ENCODE measurements at regions not wholly inside any gene's neighbourhood (a gene's known extent, or its start where the extent isn't known, plus 50 kb on each side); places are given as distances from the start of the nearest gene placed in this dataset.

DNA sequence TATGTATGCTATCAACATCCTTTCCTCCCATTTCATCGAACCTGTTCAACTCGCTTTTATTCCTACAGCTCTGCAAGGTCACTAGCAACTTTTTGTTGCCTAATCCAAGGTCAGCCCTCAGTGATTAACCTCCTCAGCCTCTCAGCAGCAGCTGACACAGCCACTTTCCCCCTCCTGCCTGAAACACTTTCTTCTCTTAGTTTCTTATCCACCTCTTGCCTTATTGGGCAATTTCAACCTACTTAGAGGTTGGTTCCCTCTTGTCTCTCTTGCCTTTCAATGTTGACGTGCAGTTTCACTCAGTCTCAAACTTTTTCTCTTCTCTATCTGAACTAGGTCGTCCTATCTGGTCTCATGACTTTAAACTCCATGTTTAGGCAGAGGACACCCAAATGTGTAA, 156.3 kb downstream of the C1orf94 start:
- no peaks in the 10 kb centered on the region for H3K9me3 Mint-ChIP-seq (ENCODE audit: insufficient read depth)

DNA sequence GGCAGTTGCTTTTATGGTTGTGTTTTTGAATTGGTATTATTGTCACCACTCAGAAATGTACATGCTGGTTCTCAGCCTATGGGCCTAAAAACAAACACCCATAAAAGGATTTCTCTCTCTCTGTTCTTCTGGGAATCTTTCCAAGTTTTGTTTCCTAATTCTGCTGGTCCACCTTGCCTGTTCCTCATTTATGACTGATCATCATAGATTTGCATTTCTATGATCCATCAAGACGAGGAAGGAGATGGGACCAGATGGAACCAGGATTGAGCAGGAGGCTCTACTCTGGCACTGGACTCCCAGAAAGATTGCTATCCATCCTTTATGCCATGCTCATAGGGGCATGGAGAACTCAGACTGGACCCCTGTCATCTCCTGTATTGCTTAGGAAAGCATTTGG, 162.2 kb downstream of the C1orf94 start:
- H3K9me3 Mint-ChIP-seq (ENCODE audit: insufficient read depth): no peaks in the 10 kb centered on the region
- CTCF ChIA-PET: no interaction called here

More for the DNA sequence above, 156.3 kb downstream of the C1orf94 start:
- H3K36me3 Mint-ChIP-seq (ENCODE audit: low read depth): no peaks in the 10 kb centered on the region
- ChIA-PET POLR2A (no interaction called here), CTCF (no interaction called here)
- H3K27ac Mint-ChIP-seq: no peak overlapping the region
- no peaks in the 10 kb centered on the region for H3K27me3 Mint-ChIP-seq (ENCODE audit: low read depth)
- H3K4me3 Mint-ChIP-seq: no peak overlapping the region
- H3K4me1 Mint-ChIP-seq (ENCODE audit: low read depth): no peaks in the 10 kb centered on the region
- DNase-seq (no peak), ATAC-seq (no peak)

GRCh38 chr1:34341896-34342295, 165.2 kb downstream of the C1orf94 start:
- peaks cover 3% of the 10 kb centered on the region for H3K27me3 Mint-ChIP-seq (ENCODE audit: low read depth)
- no peaks in the 10 kb centered on the region for H3K9me3 Mint-ChIP-seq (ENCODE audit: insufficient read depth)
- no peak for DNase-seq
- H3K36me3 Mint-ChIP-seq (ENCODE audit: low read depth): no peaks in the 10 kb centered on the region
- H3K27ac Mint-ChIP-seq: no peak overlapping the region
- ChIA-PET CTCF (no interaction called here), POLR2A (no interaction called here)
- H3K4me1 Mint-ChIP-seq (ENCODE audit: low read depth): no peaks in the 10 kb centered on the region
- ATAC-seq: no peak
- H3K4me3 Mint-ChIP-seq: no peak overlapping the region

More for the DNA sequence above, 162.2 kb downstream of the C1orf94 start:
- no peak for ATAC-seq
- Mint-ChIP-seq H3K27me3 (ENCODE audit: low read depth) (no peaks in the 10 kb centered on the region), H3K36me3 (ENCODE audit: low read depth) (no peaks in the 10 kb centered on the region), H3K27ac (no peak overlapping the region), H3K4me1 (ENCODE audit: low read depth) (no peaks in the 10 kb centered on the region), H3K4me3 (no peak overlapping the region)
- DNase-seq: no peak
- POLR2A ChIA-PET: no interaction called here

- DNase-seq: no peak
- no peak overlapping the region for H3K4me3 Mint-ChIP-seq
- no peak for ATAC-seq
- POLR2A ChIA-PET: no interaction called here
- no peak overlapping the region for H3K27ac Mint-ChIP-seq
- H3K9me3 Mint-ChIP-seq (ENCODE audit: insufficient read depth): no peaks in the 10 kb centered on the region
- no peaks in the 10 kb centered on the region for H3K36me3 Mint-ChIP-seq (ENCODE audit: low read depth)
- peaks cover 3% of the 10 kb centered on the region for H3K27me3 Mint-ChIP-seq (ENCODE audit: low read depth)
- H3K4me1 Mint-ChIP-seq (ENCODE audit: low read depth): no peaks in the 10 kb centered on the region
- CTCF ChIA-PET: no interaction called here
Observed at GRCh38 chr1:34342334-34342733, 165.6 kb downstream of the C1orf94 start.

DNA sequence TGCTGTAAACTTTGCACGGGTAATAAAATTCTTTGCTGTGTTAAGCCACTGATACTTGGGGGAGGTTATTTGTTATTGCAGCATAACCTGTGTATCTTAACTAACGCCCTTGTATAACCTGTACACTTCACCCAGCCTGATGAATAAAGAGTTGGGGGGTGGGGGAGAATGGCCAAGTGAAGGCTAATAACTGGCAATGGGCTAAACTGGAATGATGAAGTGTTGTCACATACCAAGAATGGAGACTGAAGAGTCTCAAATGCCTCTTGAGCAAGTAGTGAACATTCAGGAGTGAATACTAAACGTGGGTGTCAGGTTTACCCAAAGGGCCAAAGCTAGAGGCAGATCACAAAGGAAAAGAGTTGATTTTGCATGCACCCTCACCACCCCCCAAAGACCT, 169.4 kb downstream of the C1orf94 start:
- Mint-ChIP-seq H3K4me1 (ENCODE audit: low read depth) (no peaks in the 10 kb centered on the region), H3K4me3 (no peak overlapping the region), H3K9me3 (ENCODE audit: insufficient read depth) (no peaks in the 10 kb centered on the region), H3K36me3 (ENCODE audit: low read depth) (no peaks in the 10 kb centered on the region), H3K27me3 (ENCODE audit: low read depth) (peaks cover 3% of the 10 kb centered on the region), H3K27ac (no peak overlapping the region)
- ChIA-PET CTCF (no interaction called here), POLR2A (no interaction called here)
- no peak for DNase-seq
- ATAC-seq: no peak

DNA sequence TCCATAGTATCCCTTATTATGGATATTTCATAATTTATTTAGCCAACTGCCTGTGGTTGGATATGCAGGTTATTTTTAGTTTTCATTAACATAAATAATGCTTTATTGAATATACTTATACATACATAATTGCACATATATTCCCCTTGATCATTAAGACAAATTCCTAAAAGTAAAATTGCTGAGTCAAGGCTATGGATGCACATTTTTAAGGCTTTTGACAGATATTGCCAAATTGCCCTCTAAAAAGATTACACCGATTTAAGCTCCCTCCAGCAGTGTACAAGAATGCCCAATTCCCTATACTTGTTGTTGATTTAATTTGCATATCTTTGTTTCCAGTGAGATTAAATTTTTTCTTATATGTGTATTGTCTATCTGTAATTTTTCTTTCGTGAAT, 176.7 kb downstream of the C1orf94 start:
- no peak for DNase-seq
- CTCF ChIA-PET: no interaction called here
- Mint-ChIP-seq H3K27ac (no peak overlapping the region), H3K4me3 (no peak overlapping the region), H3K4me1 (ENCODE audit: low read depth) (no peaks in the 10 kb centered on the region), H3K36me3 (ENCODE audit: low read depth) (no peaks in the 10 kb centered on the region), H3K9me3 (ENCODE audit: insufficient read depth) (no peaks in the 10 kb centered on the region), H3K27me3 (ENCODE audit: low read depth) (no peaks in the 10 kb centered on the region)
- no peak for ATAC-seq
- POLR2A ChIA-PET: no interaction called here

DNA sequence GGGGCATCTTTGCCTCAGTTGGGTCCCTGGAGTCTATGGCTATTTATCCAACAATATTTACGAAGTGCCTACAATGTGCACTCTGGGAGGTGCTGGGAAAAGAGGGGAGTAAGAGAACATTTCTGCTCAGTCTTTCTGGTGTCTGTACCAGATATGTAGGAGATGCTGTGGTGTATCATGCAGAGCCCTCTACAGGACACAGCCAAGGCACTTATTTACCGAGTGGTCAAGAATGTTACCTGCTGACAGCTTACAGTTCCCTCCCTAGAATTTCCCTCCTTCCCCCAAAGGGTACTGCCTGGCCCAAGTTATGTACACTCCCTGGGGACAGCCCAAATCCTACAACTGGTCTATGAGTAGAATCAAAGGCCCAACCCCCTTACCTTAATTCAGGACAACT, 177.7 kb downstream of the C1orf94 start:
- Mint-ChIP-seq H3K27ac (no peak overlapping the region), H3K36me3 (ENCODE audit: low read depth) (no peaks in the 10 kb centered on the region), H3K4me1 (ENCODE audit: low read depth) (no peaks in the 10 kb centered on the region), H3K4me3 (no peak overlapping the region), H3K9me3 (ENCODE audit: insufficient read depth) (no peaks in the 10 kb centered on the region), H3K27me3 (ENCODE audit: low read depth) (no peaks in the 10 kb centered on the region)
- ChIA-PET CTCF (no interaction called here), POLR2A (no interaction called here)
- ATAC-seq (no peak), DNase-seq (no peak)

GRCh38 chr1:34356853-34357252, 180.1 kb downstream of the C1orf94 start:
- no peaks in the 10 kb centered on the region for H3K36me3 Mint-ChIP-seq (ENCODE audit: low read depth)
- CTCF ChIA-PET: no interaction called here
- H3K4me1 Mint-ChIP-seq (ENCODE audit: low read depth): no peaks in the 10 kb centered on the region
- POLR2A ChIA-PET: no interaction called here
- H3K9me3 Mint-ChIP-seq (ENCODE audit: insufficient read depth): no peaks in the 10 kb centered on the region
- no peak for DNase-seq
- no peak for ATAC-seq
- no peaks in the 10 kb centered on the region for H3K27me3 Mint-ChIP-seq (ENCODE audit: low read depth)
- no peak overlapping the region for H3K27ac Mint-ChIP-seq
- no peak overlapping the region for H3K4me3 Mint-ChIP-seq

- no peak overlapping the region for H3K27ac Mint-ChIP-seq
- no peaks in the 10 kb centered on the region for H3K36me3 Mint-ChIP-seq (ENCODE audit: low read depth)
- DNase-seq: no peak
- H3K4me1 Mint-ChIP-seq (ENCODE audit: low read depth): no peaks in the 10 kb centered on the region
- ChIA-PET POLR2A (interaction anchor here (0.6 kb wide), 1 partner anchor 114 kb away, joined by 3 read pairs; no protein-coding TSS in a partner anchor), CTCF (no interaction called here)
- H3K27me3 Mint-ChIP-seq (ENCODE audit: low read depth): peaks cover 2% of the 10 kb centered on the region
- no peak overlapping the region for H3K4me3 Mint-ChIP-seq
- no peak for ATAC-seq
- H3K9me3 Mint-ChIP-seq (ENCODE audit: insufficient read depth): no peaks in the 10 kb centered on the region
Observed at GRCh38 chr1:34358636-34359035, 181.9 kb downstream of the C1orf94 start.

GRCh38 chr1:34359411-34359810, 182.7 kb downstream of the C1orf94 start:
- Mint-ChIP-seq H3K9me3 (ENCODE audit: insufficient read depth) (no peaks in the 10 kb centered on the region), H3K36me3 (ENCODE audit: low read depth) (no peaks in the 10 kb centered on the region), H3K27ac (no peak overlapping the region), H3K4me3 (no peak overlapping the region), H3K27me3 (ENCODE audit: low read depth) (peaks cover 2% of the 10 kb centered on the region), H3K4me1 (ENCODE audit: low read depth) (no peaks in the 10 kb centered on the region)
- ATAC-seq (no peak), DNase-seq (no peak)
- POLR2A ChIA-PET: no interaction called here
- CTCF ChIA-PET: no interaction called here

DNA sequence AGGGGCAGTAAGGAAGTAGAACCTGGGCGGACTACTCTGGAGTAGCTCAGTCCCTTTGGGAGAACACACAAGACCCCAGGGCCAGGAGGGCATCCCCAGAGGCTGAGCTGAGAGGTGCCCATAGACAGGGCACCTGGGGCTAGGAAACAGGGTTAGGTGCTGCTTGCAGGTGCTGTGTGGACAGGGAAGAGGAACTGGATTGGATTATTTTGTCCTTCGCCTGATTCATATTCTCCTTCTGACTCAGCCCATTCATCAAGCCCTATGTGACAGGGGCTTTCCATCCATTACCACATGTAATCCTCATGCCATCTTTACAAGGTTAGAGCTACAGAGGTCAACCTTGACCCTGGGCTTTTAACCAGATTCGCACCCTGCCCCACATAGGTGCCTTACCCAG, 183.9 kb downstream of the C1orf94 start:
- Mint-ChIP-seq H3K9me3 (ENCODE audit: insufficient read depth) (no peaks in the 10 kb centered on the region), H3K36me3 (ENCODE audit: low read depth) (no peaks in the 10 kb centered on the region), H3K4me1 (ENCODE audit: low read depth) (no peaks in the 10 kb centered on the region), H3K27ac (no peak overlapping the region), H3K27me3 (ENCODE audit: low read depth) (peaks cover 4% of the 10 kb centered on the region), H3K4me3 (no peak overlapping the region)
- POLR2A ChIA-PET: no interaction called here
- CTCF ChIA-PET: no interaction called here
- DNase-seq (no peak), ATAC-seq (no peak)

DNA sequence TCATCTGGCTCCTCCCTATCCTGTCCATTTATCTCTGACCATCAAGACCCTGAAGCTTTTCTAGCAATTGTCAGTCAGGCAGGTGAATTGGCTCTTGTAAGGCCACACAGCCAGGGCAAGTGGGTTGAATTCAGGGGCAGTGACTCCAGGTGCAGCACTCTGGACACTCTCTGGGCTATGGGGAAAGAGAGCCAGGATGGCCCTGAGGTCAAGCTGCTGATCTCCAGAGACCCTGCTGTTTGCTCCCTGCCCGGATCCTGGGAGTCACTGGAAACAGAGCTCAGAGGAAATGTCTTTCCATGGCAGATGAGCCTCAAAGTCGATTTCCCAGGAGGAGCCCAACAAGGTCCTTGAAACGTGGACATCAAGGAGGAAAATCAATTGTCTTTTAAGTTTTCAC, 184.4 kb downstream of the C1orf94 start:
- ATAC-seq: no peak
- no peak overlapping the region for H3K27ac Mint-ChIP-seq

DNA sequence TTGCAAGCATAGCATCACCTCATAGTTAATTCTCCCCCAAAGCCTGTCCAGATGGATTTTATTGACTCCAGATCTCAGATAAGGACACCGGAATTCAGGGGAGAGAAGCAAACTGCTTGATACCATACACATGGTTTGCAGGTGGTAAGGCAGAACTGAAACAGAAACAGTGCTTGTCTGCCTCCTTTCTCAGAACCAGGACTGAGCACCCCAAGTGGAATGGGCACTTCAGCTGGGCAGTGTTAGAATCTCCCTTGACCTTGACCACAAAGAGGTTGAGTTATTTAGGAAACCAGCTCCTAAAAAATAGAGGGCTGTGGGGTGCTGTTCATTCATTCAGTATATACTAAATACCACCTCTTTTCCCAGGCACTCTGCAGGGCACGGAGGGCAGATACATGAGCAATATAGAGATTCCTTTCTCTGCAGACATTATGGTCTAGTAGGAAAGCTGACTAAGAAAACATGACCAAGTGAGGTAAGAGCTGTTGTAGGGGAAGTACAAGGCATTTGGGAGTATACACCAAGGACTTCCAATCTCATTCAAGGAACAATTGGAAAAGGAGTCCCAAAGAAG, 185.2 kb downstream of the C1orf94 start:
- ATAC-seq (no peak), DNase-seq (no peak)
- Mint-ChIP-seq H3K27ac (no peak overlapping the region), H3K27me3 (ENCODE audit: low read depth) (peaks cover 4% of the 10 kb centered on the region), H3K4me3 (no peak overlapping the region), H3K9me3 (ENCODE audit: insufficient read depth) (no peaks in the 10 kb centered on the region), H3K4me1 (ENCODE audit: low read depth) (no peaks in the 10 kb centered on the region), H3K36me3 (ENCODE audit: low read depth) (no peaks in the 10 kb centered on the region)
- ChIA-PET CTCF (no interaction called here), POLR2A (no interaction called here)

More for the DNA sequence above, 184.4 kb downstream of the C1orf94 start:
- DNase-seq: no peak
- H3K9me3 Mint-ChIP-seq (ENCODE audit: insufficient read depth): no peaks in the 10 kb centered on the region
- H3K27me3 Mint-ChIP-seq (ENCODE audit: low read depth): peaks cover 4% of the 10 kb centered on the region
- POLR2A ChIA-PET: no interaction called here
- CTCF ChIA-PET: no interaction called here
- no peaks in the 10 kb centered on the region for H3K36me3 Mint-ChIP-seq (ENCODE audit: low read depth)
- H3K4me1 Mint-ChIP-seq (ENCODE audit: low read depth): no peaks in the 10 kb centered on the region
- H3K4me3 Mint-ChIP-seq: no peak overlapping the region
